ENCODE measurements at regions not wholly inside any gene's neighbourhood (a gene's known extent, or its start where the extent isn't known, plus 50 kb on each side); places are given as distances from the start of the nearest gene placed in this dataset.

DNA sequence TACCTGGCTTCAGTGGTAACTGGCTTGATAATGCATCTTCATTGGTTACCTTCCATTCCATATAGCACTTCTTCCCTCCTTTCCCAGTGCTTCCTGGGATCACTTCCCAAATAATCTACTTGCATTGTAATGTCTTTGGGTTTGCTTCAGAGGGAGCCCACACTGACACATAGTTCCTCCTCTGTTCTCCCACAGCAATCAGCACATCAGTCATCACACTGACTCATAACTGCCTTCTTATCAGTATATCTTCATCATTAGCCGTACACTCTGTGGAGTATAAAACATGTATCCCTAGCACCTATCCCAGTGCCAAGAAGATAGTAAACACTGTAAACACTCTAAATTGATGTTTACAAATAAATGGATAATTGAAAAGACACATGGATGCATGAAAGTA, 91.4 kb upstream of the SCN10A start:
- no peak for DNase-seq (ENCODE audit: low spot score)
- CTCF ChIA-PET = no interaction called here
- ATAC-seq = no peak
- no peak overlapping the region for H3K4me3 Mint-ChIP-seq
- no peaks in the 10 kb centered on the region for H3K4me1 Mint-ChIP-seq
- TF ChIP-seq, protein P1, sequence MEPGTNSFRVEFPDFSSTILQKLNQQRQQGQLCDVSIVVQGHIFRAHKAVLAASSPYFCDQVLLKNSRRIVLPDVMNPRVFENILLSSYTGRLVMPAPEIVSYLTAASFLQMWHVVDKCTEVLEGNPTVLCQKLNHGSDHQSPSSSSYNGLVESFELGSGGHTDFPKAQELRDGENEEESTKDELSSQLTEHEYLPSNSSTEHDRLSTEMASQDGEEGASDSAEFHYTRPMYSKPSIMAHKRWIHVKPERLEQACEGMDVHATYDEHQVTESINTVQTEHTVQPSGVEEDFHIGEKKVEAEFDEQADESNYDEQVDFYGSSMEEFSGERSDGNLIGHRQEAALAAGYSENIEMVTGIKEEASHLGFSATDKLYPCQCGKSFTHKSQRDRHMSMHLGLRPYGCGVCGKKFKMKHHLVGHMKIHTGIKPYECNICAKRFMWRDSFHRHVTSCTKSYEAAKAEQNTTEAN (CRISPR knock-in tag; IDR thresholded peaks at IDR 0.05) = no peak
- TF ChIP-seq, protein P2, sequence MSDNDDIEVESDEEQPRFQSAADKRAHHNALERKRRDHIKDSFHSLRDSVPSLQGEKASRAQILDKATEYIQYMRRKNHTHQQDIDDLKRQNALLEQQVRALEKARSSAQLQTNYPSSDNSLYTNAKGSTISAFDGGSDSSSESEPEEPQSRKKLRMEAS (CRISPR knock-in tag; IDR thresholded peaks at IDR 0.05) = no peak
- TF ChIP-seq ZNF423 (CRISPR knock-in tag; IDR thresholded peaks at IDR 0.05) (no peak), SOX15 (CRISPR knock-in tag; IDR thresholded peaks at IDR 0.05) (no peak), OVOL2 (CRISPR knock-in tag; IDR thresholded peaks at IDR 0.05; ENCODE audit: borderline replicate concordance) (no peak)
- TF ChIP-seq, protein P3, sequence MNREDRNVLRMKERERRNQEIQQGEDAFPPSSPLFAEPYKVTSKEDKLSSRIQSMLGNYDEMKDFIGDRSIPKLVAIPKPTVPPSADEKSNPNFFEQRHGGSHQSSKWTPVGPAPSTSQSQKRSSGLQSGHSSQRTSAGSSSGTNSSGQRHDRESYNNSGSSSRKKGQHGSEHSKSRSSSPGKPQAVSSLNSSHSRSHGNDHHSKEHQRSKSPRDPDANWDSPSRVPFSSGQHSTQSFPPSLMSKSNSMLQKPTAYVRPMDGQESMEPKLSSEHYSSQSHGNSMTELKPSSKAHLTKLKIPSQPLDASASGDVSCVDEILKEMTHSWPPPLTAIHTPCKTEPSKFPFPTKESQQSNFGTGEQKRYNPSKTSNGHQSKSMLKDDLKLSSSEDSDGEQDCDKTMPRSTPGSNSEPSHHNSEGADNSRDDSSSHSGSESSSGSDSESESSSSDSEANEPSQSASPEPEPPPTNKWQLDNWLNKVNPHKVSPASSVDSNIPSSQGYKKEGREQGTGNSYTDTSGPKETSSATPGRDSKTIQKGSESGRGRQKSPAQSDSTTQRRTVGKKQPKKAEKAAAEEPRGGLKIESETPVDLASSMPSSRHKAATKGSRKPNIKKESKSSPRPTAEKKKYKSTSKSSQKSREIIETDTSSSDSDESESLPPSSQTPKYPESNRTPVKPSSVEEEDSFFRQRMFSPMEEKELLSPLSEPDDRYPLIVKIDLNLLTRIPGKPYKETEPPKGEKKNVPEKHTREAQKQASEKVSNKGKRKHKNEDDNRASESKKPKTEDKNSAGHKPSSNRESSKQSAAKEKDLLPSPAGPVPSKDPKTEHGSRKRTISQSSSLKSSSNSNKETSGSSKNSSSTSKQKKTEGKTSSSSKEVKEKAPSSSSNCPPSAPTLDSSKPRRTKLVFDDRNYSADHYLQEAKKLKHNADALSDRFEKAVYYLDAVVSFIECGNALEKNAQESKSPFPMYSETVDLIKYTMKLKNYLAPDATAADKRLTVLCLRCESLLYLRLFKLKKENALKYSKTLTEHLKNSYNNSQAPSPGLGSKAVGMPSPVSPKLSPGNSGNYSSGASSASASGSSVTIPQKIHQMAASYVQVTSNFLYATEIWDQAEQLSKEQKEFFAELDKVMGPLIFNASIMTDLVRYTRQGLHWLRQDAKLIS (CRISPR knock-in tag; IDR thresholded peaks at IDR 0.05; ENCODE audit: borderline replicate concordance) = no peak
- H3K9me3 Mint-ChIP-seq = no peaks in the 10 kb centered on the region; the same call in 1 of the 2 replicates
- peaks cover 11% of the 10 kb centered on the region for H3K27me3 Mint-ChIP-seq (ENCODE audit: low read depth)
- H3K27ac Mint-ChIP-seq = no peak overlapping the region
- no peaks in the 10 kb centered on the region for H3K36me3 Mint-ChIP-seq
- POLR2A ChIA-PET = no interaction called here

DNA sequence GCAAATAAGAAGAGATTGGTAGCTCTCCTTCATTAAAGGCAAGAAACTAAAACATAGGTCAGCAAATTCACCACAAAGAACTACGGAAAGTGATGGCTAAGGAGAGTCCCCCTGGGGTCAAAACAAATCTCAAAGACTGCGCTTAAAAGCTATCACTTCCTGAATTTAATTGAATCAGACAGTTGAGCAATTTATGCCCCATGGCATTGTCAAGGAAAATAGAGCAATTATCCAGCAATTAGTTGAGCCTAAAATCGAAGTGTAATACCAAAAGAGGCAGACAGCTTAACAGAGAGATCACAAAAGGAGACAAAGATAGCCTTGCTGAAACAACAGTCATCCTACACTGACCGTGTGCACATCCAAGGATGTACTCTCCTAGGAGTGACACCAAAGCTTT, 74.4 kb upstream of the SCN10A start:
- ATAC-seq = no peak
- no peak overlapping the region for H3K4me3 Mint-ChIP-seq
- peaks cover 4% of the 10 kb centered on the region; the same call in 1 of the 2 replicates for H3K27me3 Mint-ChIP-seq (ENCODE audit: low read depth)
- no peak for DNase-seq (ENCODE audit: low spot score)
- H3K27ac Mint-ChIP-seq = no peak overlapping the region
- no peaks in the 10 kb centered on the region for H3K36me3 Mint-ChIP-seq
- ChIA-PET POLR2A (no interaction called here), CTCF (interaction anchor here (1.9 kb wide), 1 partner anchor 110 kb away, joined by 7 read pairs; no protein-coding TSS in a partner anchor)
- H3K4me1 Mint-ChIP-seq = 0 out of 2 replicates have a peak, but pooled peaks cover 7% of the 10 kb centered on the region
- no peaks in the 10 kb centered on the region for H3K9me3 Mint-ChIP-seq
- TF ChIP-seq ZNF232 (CRISPR knock-in tag; IDR thresholded peaks at IDR 0.05) (no peak), JAZF1 (CRISPR knock-in tag; IDR thresholded peaks at IDR 0.05) (no peak), OVOL2 (CRISPR knock-in tag; IDR thresholded peaks at IDR 0.05; ENCODE audit: borderline replicate concordance) (no peak)

DNA sequence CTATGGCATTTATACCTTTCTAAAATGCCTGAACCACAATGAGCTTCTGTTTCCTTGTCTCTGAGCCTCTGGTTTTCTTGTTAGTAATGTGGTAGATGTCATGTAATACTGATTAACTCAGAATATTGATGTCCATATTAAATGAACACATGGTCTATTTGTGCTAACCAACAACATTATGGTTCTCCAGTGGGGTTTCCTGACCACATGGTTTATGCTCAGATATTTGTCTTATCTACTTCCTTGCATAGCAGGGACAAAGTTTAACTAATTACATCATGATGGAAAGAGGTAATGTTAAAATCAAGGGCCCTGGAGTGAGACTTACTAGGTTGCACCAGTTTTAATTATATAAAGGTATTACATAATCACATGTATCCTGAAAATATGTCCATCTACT, 62.6 kb upstream of the SCN10A start:
- no peaks in the 10 kb centered on the region for H3K36me3 Mint-ChIP-seq
- POLR2A ChIA-PET = no interaction called here
- H3K4me3 Mint-ChIP-seq = no peak overlapping the region
- no peak overlapping the region for H3K27ac Mint-ChIP-seq
- TF ChIP-seq PRRX2 (CRISPR knock-in tag; IDR thresholded peaks at IDR 0.05) (no peak), ZNF423 (CRISPR knock-in tag; IDR thresholded peaks at IDR 0.05) (no peak), TEAD4 (CRISPR knock-in tag; IDR thresholded peaks at IDR 0.05) (no peak), RELA (CRISPR knock-in tag; IDR thresholded peaks at IDR 0.05; ENCODE audit: borderline replicate concordance) (no peak)
- TF ChIP-seq, protein P3 (CRISPR knock-in tag; IDR thresholded peaks at IDR 0.05; ENCODE audit: borderline replicate concordance) = no peak
- DNase-seq (ENCODE audit: low spot score) = no peak
- no peak for ATAC-seq
- H3K4me1 Mint-ChIP-seq = no peaks in the 10 kb centered on the region
- peaks cover 4% of the 10 kb centered on the region; the same call in 1 of the 2 replicates for H3K9me3 Mint-ChIP-seq
- H3K27me3 Mint-ChIP-seq (ENCODE audit: low read depth) = no peaks in the 10 kb centered on the region
- CTCF ChIA-PET = no interaction called here

All from WTC11 (cell line).